HUES6 (cell line): ENCODE measurements at regions not wholly inside any gene's neighbourhood (a gene's known extent, or its start where the extent isn't known, plus 50 kb on each side); places are given as distances from the start of the nearest gene placed in this dataset.
A peak's percentile ranks its signal among the peaks of the same experiment; 100 is the strongest.

Source experiments
- H3K27ac ChIP-seq: 2 replicates; pipeline ENCODE4 v1.7.0; 2013; ENCODE audit warnings: low read depth, mild to moderate bottlenecking, low read length, inconsistent platforms
- H3K27me3 ChIP-seq: 2 replicates; pipeline ENCODE4 v1.6.1; 2013; ENCODE audit warnings: low read length; ENCODE audit not compliant: control insufficient read depth, insufficient read depth
- H3K36me3 ChIP-seq: 2 replicates; pipeline ENCODE4 v1.6.1; 2013; ENCODE audit warnings: low read length; ENCODE audit not compliant: control insufficient read depth, insufficient read depth
- H3K4me1 ChIP-seq: 2 replicates; pipeline ENCODE4 v1.6.1; 2013; ENCODE audit warnings: low read length; ENCODE audit not compliant: control insufficient read depth, insufficient read depth
- H3K4me3 ChIP-seq: 2 replicates; pipeline ENCODE4 v1.5.1; 2013; ENCODE audit warnings: low read depth, low read length
- H3K9ac ChIP-seq: one replicate; pipeline ENCODE4 v1.6.1; 2013; ENCODE audit warnings: mild to moderate bottlenecking, low read length
- H3K9me3 ChIP-seq: 2 replicates; pipeline ENCODE4 v1.6.1; 2013; ENCODE audit warnings: low read depth, low read length; ENCODE audit not compliant: control insufficient read depth, insufficient read depth

DNA sequence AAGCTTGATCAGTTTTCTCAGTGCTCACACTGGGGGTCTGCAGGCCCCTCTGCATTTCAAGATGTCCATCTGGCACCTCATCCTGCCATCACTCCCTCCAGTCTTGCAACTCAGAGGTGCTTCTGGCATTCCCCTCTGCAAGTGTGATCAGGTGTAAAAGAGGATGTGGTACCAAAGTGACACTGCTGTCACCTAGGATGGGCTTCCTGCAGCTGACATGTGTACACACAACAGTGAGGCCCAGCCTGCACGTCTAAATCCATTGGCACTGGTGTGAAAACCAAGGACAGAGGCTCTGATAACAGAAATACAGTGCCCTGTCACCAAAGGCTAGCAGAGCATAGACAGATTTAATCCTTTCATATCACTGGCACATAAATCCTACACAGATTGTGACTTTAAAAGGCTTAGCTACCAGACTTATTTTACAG is 162.5 kb upstream of the CELF2 start:
- Histone ChIP-seq H3K4me1 (no peaks in the 10 kb centered on the region), H3K9ac (no peak overlapping the region), H3K9me3 (no peaks in the 10 kb centered on the region), H3K27me3 (no peaks in the 10 kb centered on the region), H3K36me3 (no peaks in the 10 kb centered on the region), H3K27ac (no peak overlapping the region), H3K4me3 (no peak overlapping the region)

DNA sequence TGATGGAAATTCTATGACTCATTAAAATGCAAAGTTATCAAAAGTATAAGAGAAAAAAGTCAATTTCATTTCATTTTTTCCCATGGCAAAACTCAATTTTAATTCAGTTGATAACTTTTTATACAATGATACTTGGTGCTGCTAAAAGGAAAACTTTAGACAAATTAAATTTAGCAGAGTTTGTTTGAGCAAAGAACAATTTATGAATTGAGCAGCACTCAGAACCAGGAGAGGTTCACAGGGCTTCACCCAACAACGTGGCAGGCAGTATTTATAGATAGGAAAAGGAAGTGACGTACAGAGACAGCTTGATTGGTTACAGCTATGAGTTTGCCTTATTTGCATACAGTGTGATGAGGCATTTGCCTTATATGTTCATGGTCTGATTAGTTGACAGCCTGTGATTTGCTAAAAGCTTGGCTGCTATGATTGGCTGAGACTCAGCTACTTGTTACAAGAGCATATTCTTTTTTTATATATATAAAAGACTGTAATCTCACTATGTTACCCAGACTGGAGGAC is 157.2 kb upstream of the CELF2 start:
- Histone ChIP-seq H3K9ac (no peak overlapping the region), H3K4me3 (no peak overlapping the region), H3K9me3 (0 out of 2 replicates have a peak, but pooled peaks cover 4% of the 10 kb centered on the region), H3K27ac (no peak overlapping the region), H3K36me3 (no peaks in the 10 kb centered on the region), H3K4me1 (no peaks in the 10 kb centered on the region), H3K27me3 (no peaks in the 10 kb centered on the region)

DNA sequence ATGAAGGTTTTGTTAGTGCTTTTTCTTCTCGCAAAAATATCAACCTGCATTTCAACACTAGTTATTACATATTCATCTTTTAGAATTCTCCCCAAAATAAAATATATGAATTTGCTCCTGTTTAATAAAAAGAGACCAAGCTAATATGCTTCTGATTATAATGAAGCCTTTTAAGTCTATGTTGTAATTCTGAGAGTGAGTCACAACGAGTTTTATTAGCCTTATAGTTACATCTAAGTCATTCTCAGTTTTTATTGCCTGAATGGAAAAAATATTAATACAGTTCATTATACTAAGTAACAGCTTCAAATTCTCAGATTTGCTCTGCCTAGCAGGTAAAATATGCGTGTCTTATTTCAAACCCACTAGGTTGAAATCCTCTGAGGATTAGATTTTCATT is 152.4 kb upstream of the CELF2 start:
- Histone ChIP-seq H3K4me1 (no peaks in the 10 kb centered on the region), H3K9ac (no peak overlapping the region), H3K9me3 (0 out of 2 replicates have a peak, but pooled peaks cover 4% of the 10 kb centered on the region), H3K4me3 (no peak overlapping the region), H3K27me3 (no peaks in the 10 kb centered on the region), H3K36me3 (no peaks in the 10 kb centered on the region), H3K27ac (no peak overlapping the region)

- no peaks in the 10 kb centered on the region for H3K36me3 ChIP-seq
- H3K4me3 ChIP-seq: no peak overlapping the region
- H3K27ac ChIP-seq: no peak overlapping the region
- peaks cover 4% of the 10 kb centered on the region for H3K4me1 ChIP-seq
- no peak overlapping the region for H3K9ac ChIP-seq
- no peaks in the 10 kb centered on the region for H3K27me3 ChIP-seq
- 0 out of 2 replicates have a peak, but pooled peaks cover 4% of the 10 kb centered on the region for H3K9me3 ChIP-seq
Measured at GRCh38 chr10:10865913-10866312, 151.8 kb upstream of the CELF2 start.

- H3K36me3 ChIP-seq: no peaks in the 10 kb centered on the region
- peaks cover 23% of the 10 kb centered on the region for H3K4me1 ChIP-seq
- H3K27me3 ChIP-seq: no peaks in the 10 kb centered on the region
- 0 out of 2 replicates have a peak, but pooled peaks cover under 1% of the 10 kb centered on the region for H3K9me3 ChIP-seq
- H3K27ac ChIP-seq: no peak overlapping the region
- no peak overlapping the region for H3K9ac ChIP-seq
- H3K4me3 ChIP-seq: no peak overlapping the region
Measured at GRCh38 chr10:10869592-10869991, 148.1 kb upstream of the CELF2 start.

DNA sequence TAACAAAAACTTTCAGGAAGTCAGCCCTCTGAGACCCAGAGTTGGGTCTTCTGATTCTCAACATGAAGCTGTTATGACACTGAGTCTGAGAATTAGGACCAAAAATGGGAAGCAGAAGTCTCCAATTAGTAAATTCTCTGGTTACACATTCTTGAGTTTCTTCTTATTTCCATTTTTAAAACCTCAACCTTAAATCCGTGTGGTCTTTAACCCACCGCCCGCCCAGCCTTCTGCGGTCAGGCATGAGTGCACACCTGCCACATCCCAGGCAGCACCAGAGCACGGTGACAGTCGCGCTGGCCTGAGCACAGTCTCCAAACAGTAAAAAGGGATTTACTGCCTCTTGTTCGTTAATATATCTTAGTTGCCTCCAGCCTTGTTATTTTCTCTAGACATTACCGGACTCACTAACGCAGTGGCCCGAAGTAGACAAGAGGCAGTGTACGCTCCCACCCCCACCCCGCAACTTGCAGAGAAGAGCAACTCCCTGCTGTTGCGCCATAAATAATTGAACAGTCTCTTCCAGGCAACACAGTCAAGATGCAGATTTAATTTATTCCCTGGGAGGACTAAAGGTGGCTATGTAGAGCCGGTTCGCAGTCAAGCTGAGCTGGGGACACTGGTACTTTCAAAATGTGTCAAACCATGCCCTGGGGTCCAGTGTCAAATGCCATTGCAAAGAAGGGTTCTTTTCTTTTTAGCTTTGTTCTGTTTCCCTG is 147.0 kb upstream of the CELF2 start:
- Histone ChIP-seq H3K4me3 (no peak overlapping the region), H3K9me3 (no peaks in the 10 kb centered on the region), H3K4me1 (peaks cover 23% of the 10 kb centered on the region), H3K9ac (no peak overlapping the region), H3K27me3 (no peaks in the 10 kb centered on the region), H3K36me3 (no peaks in the 10 kb centered on the region), H3K27ac (no peak overlapping the region)

- Histone ChIP-seq H3K9me3 (no peaks in the 10 kb centered on the region), H3K4me1 (peaks cover 23% of the 10 kb centered on the region), H3K27me3 (no peaks in the 10 kb centered on the region), H3K27ac (no peak overlapping the region), H3K4me3 (no peak overlapping the region), H3K36me3 (no peaks in the 10 kb centered on the region), H3K9ac (no peak overlapping the region)
Measured at GRCh38 chr10:10871352-10871751, 146.3 kb upstream of the CELF2 start.

DNA sequence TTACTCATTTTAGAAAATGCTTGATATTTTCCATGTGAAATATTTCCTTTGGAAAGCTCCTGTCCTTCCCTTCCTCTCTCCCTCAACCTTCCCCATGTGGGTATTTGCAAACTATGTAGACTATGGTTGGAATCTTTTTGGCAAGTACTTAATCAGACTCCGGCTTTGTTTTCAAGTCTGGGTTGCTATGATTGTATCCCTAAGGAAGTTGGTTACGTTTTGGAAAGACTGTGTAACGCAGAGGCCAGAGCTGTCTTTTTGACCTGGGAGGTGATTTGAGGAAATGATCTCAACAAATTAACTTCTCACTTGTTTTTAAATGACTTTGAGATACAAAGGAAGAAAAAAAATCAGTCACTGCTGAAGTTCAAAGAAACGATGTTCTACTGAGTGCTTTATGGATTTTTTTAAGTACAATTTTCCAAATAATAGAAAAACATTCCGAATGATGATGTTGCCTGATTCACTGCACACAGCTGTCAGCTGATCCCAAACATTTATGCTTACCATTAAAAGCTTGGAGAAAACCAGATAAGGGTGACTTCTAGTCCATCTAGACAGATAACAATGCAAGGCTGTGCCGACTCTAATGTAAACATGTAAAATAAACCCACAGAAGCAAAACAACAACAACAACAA is 145.5 kb upstream of the CELF2 start:
- peak overlapping the region; percentile 63; the same call in 1 of the 2 replicates for H3K27ac ChIP-seq
- no peak overlapping the region for H3K9ac ChIP-seq
- no peaks in the 10 kb centered on the region for H3K27me3 ChIP-seq
- no peaks in the 10 kb centered on the region for H3K36me3 ChIP-seq
- no peak overlapping the region for H3K4me3 ChIP-seq
- peaks cover 23% of the 10 kb centered on the region for H3K4me1 ChIP-seq
- no peaks in the 10 kb centered on the region for H3K9me3 ChIP-seq

DNA sequence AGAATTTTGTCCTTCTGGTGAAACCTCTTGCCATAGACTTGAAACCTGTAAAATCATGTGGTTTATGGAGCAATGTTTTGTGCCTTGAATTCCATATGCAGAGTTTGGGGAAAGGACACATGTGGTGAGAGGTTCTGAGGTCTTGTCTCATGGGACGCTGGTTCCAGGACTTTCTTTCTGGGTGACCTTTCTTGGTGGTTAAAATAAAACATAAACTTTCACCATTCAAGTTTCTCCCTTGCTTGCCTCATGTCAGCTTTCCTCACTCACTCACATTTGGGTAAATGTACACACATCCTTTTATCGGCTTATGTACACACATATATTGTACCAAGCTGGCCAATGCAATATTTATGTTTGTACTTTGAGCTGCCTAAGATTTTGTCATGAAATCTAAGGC is 144.9 kb upstream of the CELF2 start:
- Histone ChIP-seq H3K27me3 (no peaks in the 10 kb centered on the region), H3K9ac (no peak overlapping the region), H3K9me3 (no peaks in the 10 kb centered on the region), H3K4me3 (no peak overlapping the region), H3K4me1 (peaks cover 23% of the 10 kb centered on the region), H3K27ac (no peak overlapping the region; the same call in 1 of the 2 replicates), H3K36me3 (no peaks in the 10 kb centered on the region)

- Histone ChIP-seq H3K27me3 (no peaks in the 10 kb centered on the region), H3K9me3 (no peaks in the 10 kb centered on the region), H3K4me3 (no peak overlapping the region), H3K9ac (no peak overlapping the region), H3K27ac (no peak overlapping the region), H3K4me1 (peaks cover 23% of the 10 kb centered on the region), H3K36me3 (no peaks in the 10 kb centered on the region)
Measured at GRCh38 chr10:10873289-10873688, 144.4 kb upstream of the CELF2 start.

DNA sequence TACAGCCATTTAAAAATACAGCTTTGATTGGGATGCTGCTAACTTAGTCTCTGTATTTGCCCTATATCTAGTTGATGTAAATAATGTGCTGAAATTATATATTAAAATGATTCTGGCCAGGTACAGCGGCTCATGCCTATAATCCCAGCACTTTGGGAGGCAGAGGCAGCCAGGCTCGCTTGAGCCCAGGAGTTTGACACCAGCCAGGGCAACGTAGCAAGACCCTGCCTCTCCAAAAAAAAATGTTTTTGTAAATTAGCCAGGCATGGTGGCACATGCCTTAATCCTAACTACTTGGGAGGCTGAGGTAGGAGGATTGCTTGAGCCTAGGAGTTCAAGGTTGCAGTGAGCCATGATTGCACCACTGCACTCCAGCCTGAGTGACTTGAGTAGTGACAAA is 143.8 kb upstream of the CELF2 start:
- Histone ChIP-seq H3K9ac (no peak overlapping the region), H3K36me3 (no peaks in the 10 kb centered on the region), H3K9me3 (no peaks in the 10 kb centered on the region), H3K4me1 (peaks cover 23% of the 10 kb centered on the region), H3K27me3 (no peaks in the 10 kb centered on the region), H3K27ac (no peak overlapping the region), H3K4me3 (no peak overlapping the region)
